OCI-LY3 (cell line): ENCODE measurements at regions not wholly inside any gene's neighbourhood (a gene's known extent, or its start where the extent isn't known, plus 50 kb on each side); places are given as distances from the start of the nearest gene placed in this dataset.
A peak's percentile ranks its signal among the peaks of the same experiment; 100 is the strongest.

Experiments used
- H2AFZ ChIP-seq: fragments of 200-600, 300-600 bp; shearing (Covaris generic); 2 replicates; pipeline ENCODE4 v1.6.0; 2014; ENCODE audit warnings: antibody characterized with exemption, low read depth, low read length
- H3K27ac ChIP-seq: fragments of 200-600, 300-600 bp; sonication (generic); 2 replicates; pipeline ENCODE4 v1.5.1; 2014; ENCODE audit warnings: mild to moderate bottlenecking, low read length, moderate library complexity, mixed read lengths
- H3K27me3 ChIP-seq: fragments of 200-600, 300-600 bp; sonication (generic); 2 replicates; pipeline ENCODE4 v1.6.1; 2014; ENCODE audit warnings: low read depth, low read length, mixed read lengths
- H3K36me3 ChIP-seq: fragments of 200-600, 300-600 bp; sonication (generic); replicated peaks from 2 replicates; pipeline ENCODE3; 2014; ENCODE audit warnings: low read depth, low read length, mixed read lengths
- H3K4me1 ChIP-seq: fragments of 300-600, 200-600 bp; sonication (generic); 2 replicates; pipeline ENCODE4 v1.6.1; 2014; ENCODE audit warnings: low read length, mixed read lengths
- H3K4me2 ChIP-seq: fragments of 200-600, 300-600 bp; sonication (generic); 2 replicates; pipeline ENCODE4 v1.6.1; 2014; ENCODE audit warnings: low read length, mixed read lengths
- H3K4me3 ChIP-seq: fragments of 300-600, 200-600 bp; sonication (generic); 2 replicates; pipeline ENCODE4 v1.5.1; 2014; ENCODE audit warnings: antibody characterized with exemption, mild to moderate bottlenecking, low read length, moderate library complexity
- H3K79me2 ChIP-seq: fragments of 300-600, 200-600 bp; shearing (Covaris generic); 2 replicates; pipeline ENCODE4 v1.6.1; 2014; ENCODE audit warnings: mild to moderate bottlenecking, low read length, mixed read lengths
- H3K9ac ChIP-seq: fragments of 300-600, 200-600 bp; shearing (Covaris generic); 2 replicates; pipeline ENCODE4 v1.6.0; 2014; ENCODE audit warnings: mild to moderate bottlenecking, low read length, moderate library complexity
- H3K9me3 ChIP-seq: fragments of 200-600, 300-600 bp; shearing (Covaris generic); 2 replicates; pipeline ENCODE4 v1.6.1; 2014; ENCODE audit warnings: low read length, mixed read lengths; ENCODE audit not compliant: insufficient read depth
- H4K20me1 ChIP-seq: fragments of 200-600, 300-600 bp; sonication (generic); 2 replicates; pipeline ENCODE4 v1.6.1; 2016; ENCODE audit warnings: low read length, mixed read lengths; ENCODE audit not compliant: insufficient read depth
- CTCF ChIP-seq: fragments of 200-600, 300-600 bp; sonication (generic); IDR thresholded peaks from 2 replicates; pipeline ENCODE4 v1.5.1; 2014; ENCODE audit warnings: antibody characterized with exemption, low read length, low read depth
- EZH2phosphoT487 ChIP-seq: fragments of 200-600 bp; shearing (Covaris generic); IDR thresholded peaks from 2 replicates; pipeline ENCODE4 v1.6.1; 2018; ENCODE audit warnings: antibody characterized with exemption, mixed run types, low read depth

GRCh38 chr14:85978582-85979250 is 448.8 kb downstream of the FLRT2 start:
- Histone ChIP-seq H3K4me3 (no peak overlapping the region), H3K9ac (no peak overlapping the region), H3K27me3 (no peaks in the 10 kb centered on the region), H4K20me1 (no peaks in the 10 kb centered on the region), H3K79me2 (no peaks in the 10 kb centered on the region), H3K36me3 (no peaks in the 10 kb centered on the region), H2AFZ (no peak overlapping the region), H3K4me1 (no peaks in the 10 kb centered on the region), H3K27ac (no peak overlapping the region), H3K4me2 (no peak overlapping the region), H3K9me3 (no peaks in the 10 kb centered on the region)
- no peak for TF ChIP-seq EZH2phosphoT487
- peak; percentile 10; the same call in 1 of the 2 replicates for TF ChIP-seq CTCF

DNA sequence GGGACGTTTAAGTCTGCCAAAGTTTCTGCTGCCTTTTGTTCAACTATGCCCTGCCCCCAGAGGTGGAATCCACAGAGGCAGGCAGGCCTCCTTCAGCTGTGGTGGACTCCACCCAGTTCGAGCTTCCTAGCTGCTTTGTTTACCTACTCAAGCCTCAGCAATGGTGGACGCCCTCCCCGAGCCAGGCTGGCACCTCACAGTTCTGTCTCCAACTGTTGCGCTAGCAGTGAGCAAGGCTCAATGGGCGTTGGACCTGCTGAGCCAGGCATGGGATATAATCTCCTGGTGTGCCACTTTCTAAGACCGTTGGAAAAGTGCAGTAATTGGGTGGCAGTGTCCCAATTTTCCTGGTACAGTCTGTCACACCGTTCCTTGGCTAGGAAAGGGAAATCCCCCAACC is 444.7 kb downstream of the FLRT2 start:
- Histone ChIP-seq H3K27ac (no peak overlapping the region), H3K9me3 (no peaks in the 10 kb centered on the region), H3K4me2 (no peak overlapping the region), H4K20me1 (no peaks in the 10 kb centered on the region), H3K27me3 (no peaks in the 10 kb centered on the region), H3K36me3 (no peaks in the 10 kb centered on the region), H3K9ac (no peak overlapping the region), H2AFZ (no peak overlapping the region), H3K4me3 (no peak overlapping the region), H3K4me1 (no peaks in the 10 kb centered on the region), H3K79me2 (no peaks in the 10 kb centered on the region)
- TF ChIP-seq EZH2phosphoT487 = no peak
- TF ChIP-seq CTCF = no peak

GRCh38 chr14:85963486-85963885 is 433.5 kb downstream of the FLRT2 start:
- H3K27me3 ChIP-seq = no peaks in the 10 kb centered on the region
- H3K9ac ChIP-seq = no peak overlapping the region
- H3K9me3 ChIP-seq = no peaks in the 10 kb centered on the region
- H3K36me3 ChIP-seq = no peaks in the 10 kb centered on the region
- H3K4me3 ChIP-seq = no peak overlapping the region
- TF ChIP-seq CTCF (no peak), EZH2phosphoT487 (no peak)
- H3K27ac ChIP-seq = no peak overlapping the region
- H2AFZ ChIP-seq = no peak overlapping the region
- no peaks in the 10 kb centered on the region for H3K79me2 ChIP-seq
- no peaks in the 10 kb centered on the region for H4K20me1 ChIP-seq
- no peak overlapping the region for H3K4me2 ChIP-seq
- H3K4me1 ChIP-seq = no peaks in the 10 kb centered on the region

- Histone ChIP-seq H3K9ac (no peak overlapping the region), H3K36me3 (no peaks in the 10 kb centered on the region), H3K9me3 (no peaks in the 10 kb centered on the region), H3K27ac (no peak overlapping the region), H3K4me3 (no peak overlapping the region), H2AFZ (no peak overlapping the region), H3K4me1 (no peaks in the 10 kb centered on the region), H4K20me1 (no peaks in the 10 kb centered on the region), H3K79me2 (no peaks in the 10 kb centered on the region), H3K27me3 (no peaks in the 10 kb centered on the region), H3K4me2 (no peak overlapping the region)
- no peak for TF ChIP-seq EZH2phosphoT487
- no peak for TF ChIP-seq CTCF
Measured at GRCh38 chr14:85960756-85961155, 430.8 kb downstream of the FLRT2 start.
